ENCODE measurements at regions not wholly inside any gene's neighbourhood (a gene's known extent, or its start where the extent isn't known, plus 50 kb on each side); places are given as distances from the start of the nearest gene placed in this dataset.

GRCh38 chr18:44474067-44474411 lies 206.6 kb upstream of the SETBP1 start:
- peaks cover 13 to 33% of the 10 kb centered on the region in 2 donors for H3K36me3 Mint-ChIP-seq

GRCh38 chr18:44474591-44474990 lies 206.1 kb upstream of the SETBP1 start:
- Mint-ChIP-seq H3K4me3 (peak overlapping the region in 1 of 8 donors; percentile 22), H3K27ac (peak overlapping the region in 1 of 6 donors; percentile 10), H3K27me3 (peaks cover 0 to 7% (median 0%) of the 10 kb centered on the region in 3 donors), H3K9me3 (peaks cover 9 to 45% (median 25%) of the 10 kb centered on the region in 7 donors), H3K36me3 (peaks cover 13 to 38% of the 10 kb centered on the region in 2 donors), H3K4me1 (peaks cover 0 to 6% (median 0%) of the 10 kb centered on the region in 3 donors)
- no peak for ATAC-seq (ENCODE audit: low read depth in 2 of 2)
- no peak for DNase-seq

More at GRCh38 chr18:44474067-44474411, 206.6 kb upstream of the SETBP1 start:
- no peak overlapping the region for H3K27ac Mint-ChIP-seq
- H3K4me1 Mint-ChIP-seq = peaks cover 0 to 6% (median 0%) of the 10 kb centered on the region in 3 donors
- no peak overlapping the region for H3K4me3 Mint-ChIP-seq
- peaks cover 0 to 7% (median 0%) of the 10 kb centered on the region in 3 donors for H3K27me3 Mint-ChIP-seq
- DNase-seq (no peak), ATAC-seq (ENCODE audit: low read depth in 2 of 2) (no peak)
- H3K9me3 Mint-ChIP-seq = peaks cover 9 to 39% (median 20%) of the 10 kb centered on the region in 7 donors

- Mint-ChIP-seq H3K27ac (no peak overlapping the region), H3K9me3 (peaks cover 16 to 50% (median 38%) of the 10 kb centered on the region in 7 donors), H3K36me3 (peaks cover 5 to 33% of the 10 kb centered on the region in 2 donors), H3K4me3 (no peak overlapping the region), H3K4me1 (peaks cover 0 to 4% (median 0%) of the 10 kb centered on the region in 3 donors), H3K27me3 (no peaks in the 10 kb centered on the region)
- DNase-seq (no peak), ATAC-seq (ENCODE audit: low read depth in 2 of 2) (no peak)
These were observed 197.9 kb upstream of the SETBP1 start for GRCh38 chr18:44482761-44483160.

GRCh38 chr18:44495151-44495550 lies 185.5 kb upstream of the SETBP1 start:
- no peak for ATAC-seq (ENCODE audit: low read depth in 2 of 2)
- Mint-ChIP-seq H3K27me3 (no peaks in the 10 kb centered on the region), H3K9me3 (peaks cover 0 to 10% (median 2%) of the 10 kb centered on the region in 7 donors), H3K4me1 (peaks cover 13 to 15% (median 14%) of the 10 kb centered on the region in 3 donors), H3K27ac (peak overlapping the region in 2 of 6 donors; percentile 18 to 68), H3K36me3 (no peaks in the 10 kb centered on the region), H3K4me3 (no peak overlapping the region)
- no peak for DNase-seq

- ATAC-seq (ENCODE audit: low read depth in 2 of 2) (no peak), DNase-seq (no peak)
- peaks cover 0 to 10% (median 2%) of the 10 kb centered on the region in 7 donors for H3K9me3 Mint-ChIP-seq
- no peaks in the 10 kb centered on the region for H3K36me3 Mint-ChIP-seq
- H3K4me3 Mint-ChIP-seq = no peak overlapping the region
- no peaks in the 10 kb centered on the region for H3K27me3 Mint-ChIP-seq
- peak overlapping the region in 2 of 6 donors; percentile 7 to 9 for H3K27ac Mint-ChIP-seq
- peaks cover 28 to 32% (median 31%) of the 10 kb centered on the region in 3 donors for H3K4me1 Mint-ChIP-seq
These were observed 183.4 kb upstream of the SETBP1 start for GRCh38 chr18:44497311-44497710.

- peaks cover 0 to 7% (median 1%) of the 10 kb centered on the region in 7 donors for H3K9me3 Mint-ChIP-seq
- peak overlapping the region in 2 of 6 donors; percentile 7 to 9 for H3K27ac Mint-ChIP-seq
- H3K36me3 Mint-ChIP-seq = no peaks in the 10 kb centered on the region
- H3K4me1 Mint-ChIP-seq = peaks cover 34 to 39% (median 37%) of the 10 kb centered on the region in 3 donors
- ATAC-seq (ENCODE audit: low read depth in 2 of 2) (no peak), DNase-seq (no peak)
- H3K27me3 Mint-ChIP-seq = no peaks in the 10 kb centered on the region
- no peak overlapping the region for H3K4me3 Mint-ChIP-seq
These were observed 182.8 kb upstream of the SETBP1 start for GRCh38 chr18:44497757-44498490.

- peaks cover 29 to 39% (median 30%) of the 10 kb centered on the region in 3 donors for H3K4me1 Mint-ChIP-seq
- DNase-seq = no peak
- ATAC-seq (ENCODE audit: low read depth in 2 of 2) = no peak
- H3K27me3 Mint-ChIP-seq = no peaks in the 10 kb centered on the region
- peaks cover 0 to 3% (median 0%) of the 10 kb centered on the region in 7 donors for H3K9me3 Mint-ChIP-seq
- peak overlapping the region; percentile 0 to 58 (median 18) for H3K27ac Mint-ChIP-seq
- H3K4me3 Mint-ChIP-seq = no peak overlapping the region
- no peaks in the 10 kb centered on the region for H3K36me3 Mint-ChIP-seq
These were observed 179.7 kb upstream of the SETBP1 start for GRCh38 chr18:44500808-44501610.

GRCh38 chr18:44502221-44502620 lies 178.5 kb upstream of the SETBP1 start:
- Mint-ChIP-seq H3K27ac (peak overlapping the region in 4 of 6 donors; percentile 5 to 62 (median 30)), H3K9me3 (peaks cover 0 to 3% (median 0%) of the 10 kb centered on the region in 7 donors), H3K36me3 (no peaks in the 10 kb centered on the region), H3K27me3 (no peaks in the 10 kb centered on the region), H3K4me1 (peaks cover 30 to 48% (median 38%) of the 10 kb centered on the region in 3 donors), H3K4me3 (peak overlapping the region in 4 of 8 donors; percentile 1 to 57 (median 14))
- no peak for ATAC-seq (ENCODE audit: low read depth in 2 of 2)
- DNase-seq = no peak

GRCh38 chr18:44502790-44503189 lies 177.9 kb upstream of the SETBP1 start:
- no peaks in the 10 kb centered on the region for H3K27me3 Mint-ChIP-seq
- DNase-seq (peak; percentile 25), ATAC-seq (ENCODE audit: low read depth in 2 of 2) (peak; percentile 61 to 62)
- peak overlapping the region in 5 of 6 donors; percentile 5 to 67 (median 33) for H3K27ac Mint-ChIP-seq
- H3K4me3 Mint-ChIP-seq = peak overlapping the region in 5 of 8 donors; percentile 1 to 57 (median 22)
- peaks cover 0 to 3% (median 0%) of the 10 kb centered on the region in 7 donors for H3K9me3 Mint-ChIP-seq
- no peaks in the 10 kb centered on the region for H3K36me3 Mint-ChIP-seq
- peaks cover 30 to 48% (median 38%) of the 10 kb centered on the region in 3 donors for H3K4me1 Mint-ChIP-seq

- ATAC-seq (ENCODE audit: low read depth in 2 of 2) (no peak), DNase-seq (no peak)
- Mint-ChIP-seq H3K27ac (no peak overlapping the region), H3K27me3 (no peaks in the 10 kb centered on the region), H3K9me3 (peaks cover 0 to 3% (median 0%) of the 10 kb centered on the region in 7 donors), H3K36me3 (no peaks in the 10 kb centered on the region), H3K4me3 (no peak overlapping the region), H3K4me1 (peaks cover 30 to 46% (median 38%) of the 10 kb centered on the region in 3 donors)
These were observed 176.8 kb upstream of the SETBP1 start for GRCh38 chr18:44503854-44504253.

- Mint-ChIP-seq H3K4me3 (no peak overlapping the region), H3K27me3 (no peaks in the 10 kb centered on the region), H3K9me3 (peaks cover 0 to 2% (median 0%) of the 10 kb centered on the region in 7 donors), H3K4me1 (peaks cover 15 to 28% (median 16%) of the 10 kb centered on the region in 3 donors), H3K27ac (no peak overlapping the region), H3K36me3 (no peaks in the 10 kb centered on the region)
- ATAC-seq (ENCODE audit: low read depth in 2 of 2) (peak; percentile 93 to 97), DNase-seq (peak; percentile 80)
These were observed 172.9 kb upstream of the SETBP1 start for GRCh38 chr18:44507729-44508325.

- H3K27ac Mint-ChIP-seq = no peak overlapping the region
- no peak overlapping the region for H3K4me3 Mint-ChIP-seq
- no peak for DNase-seq
- ATAC-seq (ENCODE audit: low read depth in 2 of 2) = no peak
- H3K4me1 Mint-ChIP-seq = peaks cover 14 to 29% (median 19%) of the 10 kb centered on the region in 3 donors
- H3K27me3 Mint-ChIP-seq = no peaks in the 10 kb centered on the region
- peaks cover 0 to 4% (median 0%) of the 10 kb centered on the region in 7 donors for H3K9me3 Mint-ChIP-seq
- H3K36me3 Mint-ChIP-seq = no peaks in the 10 kb centered on the region
These were observed 172.2 kb upstream of the SETBP1 start for GRCh38 chr18:44508474-44508873.

GRCh38 chr18:44509048-44509447 lies 171.6 kb upstream of the SETBP1 start:
- H3K27ac Mint-ChIP-seq = no peak overlapping the region
- H3K9me3 Mint-ChIP-seq = peaks cover 0 to 4% (median 0%) of the 10 kb centered on the region in 7 donors
- no peaks in the 10 kb centered on the region for H3K27me3 Mint-ChIP-seq
- H3K4me1 Mint-ChIP-seq = peaks cover 17 to 26% (median 23%) of the 10 kb centered on the region in 3 donors
- DNase-seq (no peak), ATAC-seq (ENCODE audit: low read depth in 2 of 2) (no peak)
- no peaks in the 10 kb centered on the region for H3K36me3 Mint-ChIP-seq
- H3K4me3 Mint-ChIP-seq = no peak overlapping the region

All from naive B cell (primary cell).